Activated naive CD4-positive, alpha-beta T cell treated with anti-CD3 and anti-CD28 coated beads, Interleukin-2, amount 50 U/mL, for 24 hours (primary cell): ENCODE measurements at regions not wholly inside any gene's neighbourhood (a gene's known extent, or its start where the extent isn't known, plus 50 kb on each side); places are given as distances from the start of the nearest gene placed in this dataset.

ENCODE experiments used
- H3K27ac Mint-ChIP-seq: one replicate; pipeline ENCODE4 v1.8.0; 2021; ENCODE audit warnings: mild to moderate bottlenecking, mixed read lengths
- H3K27me3 Mint-ChIP-seq: one replicate; pipeline ENCODE4 v1.8.0; 2021; ENCODE audit warnings: mixed read lengths
- H3K36me3 Mint-ChIP-seq: one replicate; pipeline ENCODE4 v1.8.0; 2021; ENCODE audit warnings: mixed read lengths
- H3K4me1 Mint-ChIP-seq: one replicate; pipeline ENCODE4 v1.8.0; 2021; ENCODE audit warnings: mixed read lengths
- H3K4me3 Mint-ChIP-seq: one replicate; pipeline ENCODE4 v1.8.0; 2021; ENCODE audit warnings: mild to moderate bottlenecking, mixed read lengths
- H3K9me3 Mint-ChIP-seq: one replicate; pipeline ENCODE4 v1.8.0; 2021; ENCODE audit warnings: mixed read lengths

DNA sequence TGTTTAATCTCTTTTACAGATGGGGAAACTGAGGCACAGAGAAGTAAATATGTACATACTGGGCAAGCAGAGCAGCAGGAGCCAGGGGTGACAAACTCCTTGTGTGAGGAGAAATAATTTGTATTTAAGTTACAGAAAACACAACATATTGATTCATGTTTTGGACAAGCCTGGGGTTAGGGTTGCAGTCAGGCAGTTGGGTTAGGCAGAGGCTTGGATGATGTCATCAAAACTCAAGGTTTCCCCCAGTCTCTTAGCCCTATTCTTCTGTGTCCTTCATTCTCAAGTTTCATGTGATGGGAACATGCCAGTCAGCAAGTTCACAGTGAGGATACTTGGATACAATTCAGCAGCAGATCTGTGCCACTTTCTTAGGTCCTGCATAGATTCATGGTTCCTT, 181.4 kb downstream of the CXCL12 start:
- Mint-ChIP-seq H3K9me3 (no peaks in the 10 kb centered on the region), H3K27ac (no peak overlapping the region), H3K27me3 (peaks cover 2% of the 10 kb centered on the region), H3K36me3 (no peaks in the 10 kb centered on the region), H3K4me1 (no peaks in the 10 kb centered on the region), H3K4me3 (no peak overlapping the region)

DNA sequence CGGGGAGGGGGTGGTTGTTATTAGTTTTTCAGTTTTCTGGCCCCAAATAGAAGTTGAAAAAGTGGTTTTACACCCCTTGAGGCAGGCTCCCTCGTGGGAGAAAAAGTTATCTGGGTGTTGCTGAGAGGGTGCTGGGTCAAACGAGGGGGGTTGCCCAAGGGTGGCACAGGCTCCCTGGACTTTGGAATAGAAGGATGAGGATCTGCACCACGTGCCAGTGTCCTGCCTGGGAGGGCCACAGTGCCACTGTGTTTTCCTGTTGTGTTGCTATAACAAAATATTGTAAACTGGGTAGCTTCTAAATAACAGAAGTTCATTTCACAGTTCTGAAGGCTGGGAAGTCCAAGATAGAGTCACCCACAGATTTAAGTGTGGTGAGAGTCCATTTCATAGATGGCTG, 181.9 kb downstream of the CXCL12 start:
- no peaks in the 10 kb centered on the region for H3K4me1 Mint-ChIP-seq
- H3K9me3 Mint-ChIP-seq: no peaks in the 10 kb centered on the region
- peaks cover 2% of the 10 kb centered on the region for H3K27me3 Mint-ChIP-seq
- no peak overlapping the region for H3K27ac Mint-ChIP-seq
- H3K36me3 Mint-ChIP-seq: no peaks in the 10 kb centered on the region
- no peak overlapping the region for H3K4me3 Mint-ChIP-seq

DNA sequence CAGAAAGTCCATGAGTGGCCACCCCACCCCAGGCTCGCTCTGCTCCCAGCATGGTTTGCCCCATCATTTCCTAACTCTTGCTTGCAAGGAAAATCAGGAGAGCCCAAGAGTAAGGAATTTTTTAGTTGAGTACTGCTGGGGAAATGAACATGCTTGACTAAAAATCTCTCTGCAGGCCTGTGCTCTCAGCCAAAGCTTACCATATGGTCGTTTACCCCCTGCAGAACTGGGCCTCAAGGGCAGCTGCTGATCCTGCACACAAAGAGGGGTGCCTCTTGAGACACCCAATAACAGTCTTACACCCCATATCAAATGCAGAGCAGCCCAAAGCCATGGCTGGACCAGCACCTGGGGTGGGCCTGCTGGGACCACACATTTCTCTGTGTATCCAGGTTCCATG, 183.2 kb downstream of the CXCL12 start:
- Mint-ChIP-seq H3K36me3 (no peaks in the 10 kb centered on the region), H3K9me3 (no peaks in the 10 kb centered on the region), H3K4me1 (no peaks in the 10 kb centered on the region), H3K4me3 (no peak overlapping the region), H3K27me3 (peaks cover 2% of the 10 kb centered on the region), H3K27ac (peak overlapping the region; percentile 12)

DNA sequence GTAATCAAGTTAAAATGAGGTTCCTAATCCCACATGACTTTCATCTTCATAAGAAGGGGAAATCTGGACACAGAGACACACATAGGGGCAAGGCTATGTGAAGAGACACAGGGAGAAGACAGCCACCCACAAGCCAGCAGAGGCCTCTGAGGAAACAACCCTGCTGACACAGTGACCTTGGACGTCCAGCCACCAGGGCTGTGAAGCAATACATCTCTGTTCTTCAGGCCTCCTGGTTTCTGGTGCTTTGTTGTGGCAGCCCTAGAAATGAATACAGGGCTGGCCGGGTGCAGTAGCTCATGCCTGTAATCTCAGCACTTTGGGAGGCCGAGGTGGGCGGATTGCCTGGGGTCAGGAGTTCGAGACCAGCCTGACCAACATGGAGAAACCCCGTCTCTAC, 183.9 kb downstream of the CXCL12 start:
- Mint-ChIP-seq H3K4me1 (no peaks in the 10 kb centered on the region), H3K9me3 (no peaks in the 10 kb centered on the region), H3K36me3 (no peaks in the 10 kb centered on the region), H3K4me3 (no peak overlapping the region), H3K27ac (no peak overlapping the region), H3K27me3 (peaks cover 2% of the 10 kb centered on the region)

DNA sequence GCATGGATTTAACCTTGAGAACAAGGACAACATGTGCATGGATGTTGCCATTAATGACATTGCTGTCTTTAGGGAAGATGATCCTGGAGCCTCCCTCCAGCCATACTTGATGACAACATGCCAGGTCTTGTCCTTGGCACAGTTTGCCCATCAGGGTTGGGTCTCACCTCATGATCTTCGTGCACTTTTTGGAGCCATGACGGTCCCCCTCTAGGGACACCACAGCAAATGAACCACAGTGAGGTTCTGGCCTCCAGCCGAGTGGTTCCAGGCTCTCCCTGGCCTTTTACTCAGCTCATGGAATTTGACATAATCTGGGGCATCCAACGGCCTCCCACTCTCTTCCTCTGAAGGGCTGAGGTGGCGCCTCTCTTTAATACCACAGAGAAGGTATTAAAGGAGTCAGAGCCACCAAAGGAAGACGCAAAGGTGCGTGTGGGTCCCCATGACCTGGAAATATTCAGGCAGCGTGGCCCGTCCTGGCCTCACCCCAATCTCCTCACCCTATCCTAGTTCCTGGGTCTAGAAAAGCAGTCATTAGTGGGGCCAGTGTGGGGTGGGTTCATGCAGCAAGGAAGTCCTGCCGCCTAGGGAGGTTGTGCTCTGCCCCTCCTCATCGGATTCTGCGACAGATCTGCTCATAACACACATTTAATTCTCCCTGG, 184.8 kb downstream of the CXCL12 start:
- H3K36me3 Mint-ChIP-seq: no peaks in the 10 kb centered on the region
- H3K4me3 Mint-ChIP-seq: no peak overlapping the region
- no peaks in the 10 kb centered on the region for H3K27me3 Mint-ChIP-seq
- no peaks in the 10 kb centered on the region for H3K4me1 Mint-ChIP-seq
- H3K9me3 Mint-ChIP-seq: no peaks in the 10 kb centered on the region
- H3K27ac Mint-ChIP-seq: no peak overlapping the region

DNA sequence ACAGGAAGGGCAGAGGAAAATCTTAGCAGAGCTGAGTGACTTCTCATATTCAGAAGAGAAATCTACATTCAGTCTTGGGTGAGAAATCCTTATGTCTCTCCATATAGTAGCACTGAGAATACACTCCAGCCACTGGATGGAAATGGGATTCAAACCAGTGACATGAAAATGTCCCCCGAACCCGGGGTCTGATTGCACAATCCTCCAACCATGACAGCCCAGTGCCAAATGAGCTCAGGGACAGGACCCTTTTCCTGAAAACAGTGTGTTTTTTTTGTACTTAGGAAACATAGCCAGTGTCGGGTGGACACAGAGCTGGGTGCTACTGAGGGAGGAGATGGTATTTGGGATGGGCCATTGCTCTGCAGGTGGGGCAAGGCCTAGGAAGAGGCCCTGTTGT, 185.6 kb downstream of the CXCL12 start:
- H3K27ac Mint-ChIP-seq: no peak overlapping the region
- H3K27me3 Mint-ChIP-seq: no peaks in the 10 kb centered on the region
- no peak overlapping the region for H3K4me3 Mint-ChIP-seq
- H3K9me3 Mint-ChIP-seq: no peaks in the 10 kb centered on the region
- no peaks in the 10 kb centered on the region for H3K4me1 Mint-ChIP-seq
- H3K36me3 Mint-ChIP-seq: no peaks in the 10 kb centered on the region

DNA sequence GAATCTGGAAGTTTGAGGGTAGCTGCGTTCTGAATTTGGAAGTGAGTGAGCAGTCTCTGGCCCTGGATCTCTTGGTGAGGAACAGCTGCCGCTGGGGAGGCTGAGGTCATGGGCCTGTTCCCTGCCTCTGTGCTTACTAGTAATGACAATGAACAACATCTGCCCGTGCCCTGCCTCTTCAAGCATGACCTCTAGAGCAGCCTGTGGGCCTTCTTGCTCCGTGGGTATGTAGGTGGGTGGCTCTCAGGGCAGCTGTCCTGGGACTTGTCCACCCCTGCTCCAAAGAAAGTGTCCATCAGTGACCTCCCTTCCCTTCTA, 186.2 kb downstream of the CXCL12 start:
- Mint-ChIP-seq H3K27ac (no peak overlapping the region), H3K4me1 (no peaks in the 10 kb centered on the region), H3K36me3 (no peaks in the 10 kb centered on the region), H3K4me3 (no peak overlapping the region), H3K27me3 (no peaks in the 10 kb centered on the region), H3K9me3 (no peaks in the 10 kb centered on the region)

DNA sequence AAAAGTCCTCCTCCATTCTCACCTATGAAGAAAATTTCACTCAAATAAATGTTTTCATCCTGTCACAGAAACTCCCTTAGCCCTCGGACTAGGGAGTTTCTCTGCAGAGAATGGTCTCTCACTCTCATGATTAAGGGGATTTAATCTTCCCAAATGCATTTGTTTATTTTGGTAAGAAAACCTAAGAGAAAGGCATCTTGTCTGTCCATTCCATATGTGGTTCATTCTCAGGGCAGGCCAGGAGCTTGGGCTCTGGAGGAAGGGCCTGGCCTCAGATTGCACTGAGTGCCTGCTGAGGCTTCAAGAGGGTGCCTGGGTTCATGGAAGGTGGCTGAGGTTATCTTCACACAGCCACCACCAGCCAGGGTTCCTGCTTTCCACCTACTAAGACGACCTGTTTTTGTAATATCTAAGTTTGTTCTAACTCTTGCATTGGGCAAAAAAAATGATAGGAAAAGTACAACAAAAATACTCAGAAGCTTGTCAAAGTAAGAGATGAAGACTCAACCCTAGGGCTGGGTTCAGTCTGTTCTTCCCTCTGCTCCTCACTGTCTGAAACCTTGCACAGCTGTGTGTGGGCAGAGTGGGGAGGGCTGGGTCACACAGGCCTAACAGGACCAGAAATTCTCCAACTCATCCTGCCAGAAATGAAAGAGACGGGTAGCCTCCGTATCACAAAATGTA, 186.7 kb downstream of the CXCL12 start:
- Mint-ChIP-seq H3K9me3 (no peaks in the 10 kb centered on the region), H3K4me3 (no peak overlapping the region), H3K27ac (no peak overlapping the region), H3K4me1 (no peaks in the 10 kb centered on the region), H3K36me3 (no peaks in the 10 kb centered on the region), H3K27me3 (no peaks in the 10 kb centered on the region)

DNA sequence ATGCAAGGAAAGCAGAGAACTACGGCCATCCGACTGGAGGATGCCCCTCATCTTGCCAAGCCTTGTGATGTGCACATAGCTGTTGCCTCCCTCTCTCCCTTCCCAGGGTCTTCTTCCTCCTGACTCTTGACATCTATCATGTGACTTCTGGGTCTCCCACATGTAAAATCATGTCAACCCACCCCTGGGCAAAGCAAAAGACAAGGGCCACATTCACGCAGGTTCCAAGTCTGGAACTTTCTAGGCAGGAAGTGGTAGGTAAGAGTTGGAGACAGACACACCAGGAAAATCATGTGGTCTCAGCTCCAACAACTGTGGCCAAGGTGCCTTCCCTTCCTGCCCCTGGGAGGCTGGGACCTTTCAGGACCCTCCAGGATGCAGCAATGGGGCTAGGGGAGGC, 187.3 kb downstream of the CXCL12 start:
- Mint-ChIP-seq H3K9me3 (no peaks in the 10 kb centered on the region), H3K27ac (no peak overlapping the region), H3K36me3 (no peaks in the 10 kb centered on the region), H3K4me1 (no peaks in the 10 kb centered on the region), H3K27me3 (no peaks in the 10 kb centered on the region), H3K4me3 (no peak overlapping the region)

DNA sequence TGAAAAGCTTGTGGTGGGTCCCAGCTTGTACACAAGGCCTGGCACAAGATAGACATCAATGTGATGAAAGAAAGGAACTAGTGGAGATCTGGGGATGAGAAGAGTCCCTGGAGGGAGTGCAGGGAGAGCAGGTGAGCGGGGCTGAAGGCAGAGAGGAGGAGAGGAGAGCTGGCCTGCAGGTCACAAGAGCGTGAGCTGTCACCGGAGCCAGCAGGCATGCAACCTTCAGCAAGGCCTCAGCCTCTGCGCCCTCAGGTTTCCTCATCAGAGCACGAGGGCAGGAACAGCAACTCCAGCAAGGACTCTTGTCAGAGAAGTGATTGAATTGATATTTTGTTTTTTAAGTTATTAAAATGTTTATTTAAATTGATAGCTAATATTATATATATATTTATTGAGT, 188.6 kb downstream of the CXCL12 start:
- Mint-ChIP-seq H3K4me3 (no peak overlapping the region), H3K27ac (no peak overlapping the region), H3K27me3 (no peaks in the 10 kb centered on the region), H3K9me3 (no peaks in the 10 kb centered on the region), H3K36me3 (no peaks in the 10 kb centered on the region), H3K4me1 (no peaks in the 10 kb centered on the region)

DNA sequence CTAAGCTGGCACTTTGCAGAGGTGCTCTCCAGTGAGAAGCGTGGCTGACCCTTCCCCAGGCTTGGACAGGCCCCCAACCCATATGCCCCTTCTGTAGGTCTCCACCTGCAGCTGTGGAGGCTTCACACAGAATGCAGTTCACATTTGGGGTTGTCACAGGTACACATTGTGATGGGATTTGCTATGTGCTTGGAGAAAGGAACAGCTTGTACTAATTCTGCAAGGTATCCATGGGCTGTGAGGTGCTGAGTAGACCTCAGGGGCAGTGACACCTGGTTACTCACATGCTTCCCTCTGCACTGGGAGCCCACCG, 188.9 kb downstream of the CXCL12 start:
- no peak overlapping the region for H3K27ac Mint-ChIP-seq
- H3K36me3 Mint-ChIP-seq: no peaks in the 10 kb centered on the region
- no peaks in the 10 kb centered on the region for H3K27me3 Mint-ChIP-seq
- no peak overlapping the region for H3K4me3 Mint-ChIP-seq
- H3K9me3 Mint-ChIP-seq: no peaks in the 10 kb centered on the region
- H3K4me1 Mint-ChIP-seq: no peaks in the 10 kb centered on the region

DNA sequence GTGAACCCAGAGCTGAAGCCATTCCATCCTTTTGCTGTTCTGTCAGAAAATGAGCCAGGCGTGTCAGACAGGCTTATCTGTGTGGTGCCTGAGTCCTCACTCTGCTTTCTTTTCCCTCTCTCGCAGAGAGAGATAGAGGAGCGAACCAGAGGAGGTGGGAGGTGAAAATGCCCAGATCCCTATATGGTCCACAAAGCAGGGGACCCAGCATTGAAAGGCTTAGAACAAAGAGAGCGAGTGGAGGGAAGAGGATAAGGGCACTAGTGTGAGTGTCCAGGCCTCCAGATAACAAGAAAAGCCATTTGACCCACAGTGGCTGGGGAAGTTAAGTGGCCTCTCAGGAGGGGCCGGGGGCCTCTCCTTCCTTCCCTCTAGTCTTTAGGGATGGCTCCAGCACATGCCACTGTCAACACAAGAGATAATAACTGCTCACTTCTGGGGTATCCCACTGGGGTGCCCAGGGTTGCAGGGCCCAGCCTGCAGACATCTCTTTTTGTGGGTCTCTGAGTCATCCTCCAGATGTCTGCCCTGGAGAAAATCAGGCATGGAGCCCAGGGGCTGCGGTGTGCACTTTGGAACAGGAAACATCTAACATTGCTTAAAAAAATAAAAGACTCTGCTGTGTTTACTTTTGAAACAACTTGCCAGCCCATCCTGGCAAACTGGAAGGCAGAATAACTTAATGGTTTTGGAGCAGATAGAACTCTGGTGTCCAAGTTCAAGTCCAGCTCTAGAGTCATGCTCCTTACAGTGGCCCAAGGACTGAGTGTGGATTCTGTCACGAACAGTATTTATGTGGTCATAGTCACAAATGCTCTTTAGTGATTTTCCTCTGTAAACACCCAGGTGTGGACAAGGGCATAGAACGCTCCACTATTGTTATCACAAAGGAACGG, 189.5 kb downstream of the CXCL12 start:
- Mint-ChIP-seq H3K27me3 (no peaks in the 10 kb centered on the region), H3K27ac (no peak overlapping the region), H3K4me3 (no peak overlapping the region), H3K4me1 (no peaks in the 10 kb centered on the region), H3K36me3 (no peaks in the 10 kb centered on the region), H3K9me3 (no peaks in the 10 kb centered on the region)

DNA sequence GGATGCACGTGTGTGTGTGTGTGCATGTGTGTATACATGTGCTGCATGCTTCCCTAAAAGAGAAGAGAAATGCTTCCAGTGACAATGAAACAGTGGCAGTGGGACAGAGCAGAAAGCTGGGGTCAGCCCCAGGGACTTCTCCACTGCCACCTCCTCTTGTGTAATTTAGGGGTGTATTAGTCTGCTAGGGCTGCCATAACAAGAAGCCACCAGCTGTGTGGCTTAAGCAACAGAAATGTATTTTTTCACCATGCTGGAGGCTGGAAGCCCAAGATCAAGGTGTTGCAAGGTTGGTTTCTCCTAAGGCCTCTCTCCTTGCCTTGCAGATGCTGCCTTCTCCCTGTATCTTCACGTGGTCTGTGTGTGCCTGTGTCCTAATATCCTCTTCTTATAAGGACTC, 190.5 kb downstream of the CXCL12 start:
- H3K36me3 Mint-ChIP-seq: no peaks in the 10 kb centered on the region
- no peak overlapping the region for H3K27ac Mint-ChIP-seq
- no peaks in the 10 kb centered on the region for H3K27me3 Mint-ChIP-seq
- no peaks in the 10 kb centered on the region for H3K4me1 Mint-ChIP-seq
- no peaks in the 10 kb centered on the region for H3K9me3 Mint-ChIP-seq
- no peak overlapping the region for H3K4me3 Mint-ChIP-seq

DNA sequence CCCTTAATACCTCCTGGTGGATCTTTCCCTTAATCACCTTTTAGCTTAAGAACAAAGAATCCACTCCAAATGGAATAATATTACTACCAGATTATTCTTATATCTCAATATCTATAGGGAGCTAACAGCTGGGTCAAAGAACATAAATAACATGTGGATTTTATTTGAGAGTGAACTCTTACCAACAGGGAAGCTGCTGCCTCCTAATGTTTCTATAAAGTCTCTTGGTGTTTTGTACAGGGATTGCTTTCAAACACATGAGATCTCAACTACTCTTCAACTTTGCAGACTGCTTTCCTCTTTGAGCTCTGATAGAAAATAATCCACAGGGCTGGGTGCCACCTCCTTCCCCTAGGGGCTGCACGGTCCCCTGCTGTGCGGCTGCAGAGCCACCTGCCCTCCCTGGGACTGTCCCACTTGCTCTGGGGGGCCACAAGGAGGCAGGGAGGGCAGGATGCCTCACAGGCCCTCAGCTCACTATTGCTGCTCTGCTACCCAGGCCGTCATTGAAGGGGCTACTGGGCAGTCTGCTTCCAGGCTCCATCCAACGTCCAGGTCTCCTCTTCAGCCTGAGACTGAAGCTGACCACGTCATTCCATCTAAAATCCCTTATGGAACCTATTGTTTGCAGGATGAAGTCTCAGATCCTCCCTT, 191.2 kb downstream of the CXCL12 start:
- H3K4me1 Mint-ChIP-seq: no peaks in the 10 kb centered on the region
- no peaks in the 10 kb centered on the region for H3K9me3 Mint-ChIP-seq
- no peaks in the 10 kb centered on the region for H3K27me3 Mint-ChIP-seq

DNA sequence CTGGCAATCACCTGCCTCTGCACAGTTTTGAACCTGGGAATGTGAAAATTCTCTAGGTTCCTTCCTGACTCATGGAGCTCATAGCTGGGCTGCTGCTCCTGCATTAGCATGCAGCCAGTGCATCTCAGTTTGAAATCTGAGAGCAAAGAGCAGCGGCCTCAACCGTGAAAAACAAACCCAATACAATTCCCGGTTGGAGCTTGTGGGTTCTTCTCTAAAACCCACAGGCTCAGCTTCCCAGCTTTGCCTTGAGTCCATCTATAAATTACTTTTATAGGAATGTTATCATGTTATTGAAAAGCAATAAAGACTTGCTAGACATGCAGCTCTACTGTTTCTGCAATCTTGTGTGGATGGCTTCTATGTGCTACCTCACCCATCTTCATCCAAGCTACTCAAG, 191.7 kb downstream of the CXCL12 start:
- H3K4me1 Mint-ChIP-seq: no peaks in the 10 kb centered on the region
- no peaks in the 10 kb centered on the region for H3K27me3 Mint-ChIP-seq
- H3K36me3 Mint-ChIP-seq: no peaks in the 10 kb centered on the region
- no peak overlapping the region for H3K27ac Mint-ChIP-seq
- H3K9me3 Mint-ChIP-seq: no peaks in the 10 kb centered on the region
- no peak overlapping the region for H3K4me3 Mint-ChIP-seq

More for the DNA sequence above, 191.2 kb downstream of the CXCL12 start:
- Mint-ChIP-seq H3K4me3 (no peak overlapping the region), H3K27ac (no peak overlapping the region), H3K36me3 (no peaks in the 10 kb centered on the region)

DNA sequence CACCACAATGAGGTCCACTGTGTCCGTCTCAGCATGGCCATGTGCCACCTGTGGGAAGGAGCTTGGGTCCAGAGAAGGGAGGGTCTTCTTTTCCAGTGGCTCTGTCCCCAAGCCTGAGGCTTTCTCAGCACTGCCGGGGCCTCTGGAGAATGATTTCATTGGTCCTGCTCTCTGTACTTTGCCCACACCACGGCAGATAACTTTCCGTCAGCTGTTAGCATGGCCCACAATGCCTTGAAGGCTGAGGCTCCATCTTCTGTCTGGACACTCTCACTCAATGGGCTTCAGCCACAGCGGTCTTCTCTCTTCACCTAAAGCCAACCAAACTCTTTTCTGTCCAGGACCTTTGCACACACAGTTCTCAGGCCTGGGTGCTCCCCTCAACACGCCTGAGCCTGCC, 192.5 kb downstream of the CXCL12 start:
- no peaks in the 10 kb centered on the region for H3K9me3 Mint-ChIP-seq
- no peaks in the 10 kb centered on the region for H3K36me3 Mint-ChIP-seq
- no peak overlapping the region for H3K27ac Mint-ChIP-seq
- no peak overlapping the region for H3K4me3 Mint-ChIP-seq
- H3K4me1 Mint-ChIP-seq: no peaks in the 10 kb centered on the region
- H3K27me3 Mint-ChIP-seq: no peaks in the 10 kb centered on the region
